LoVo (cell line): ENCODE measurements at regions not wholly inside any gene's neighbourhood (a gene's known extent, or its start where the extent isn't known, plus 50 kb on each side); places are given as distances from the start of the nearest gene placed in this dataset.
"Not testable (repeated sequence)": the region's sequence is repeated elsewhere in the genome, so short reads cannot be mapped to it uniquely, and the experiment has no call there.

Experiments used
- DNase-seq: peaks from one replicate; pipeline ENCODE4 v3.0.0-alpha.2; 2016; ENCODE audit warnings: low spot score

GRCh38 chr6:4677011-4677750, 99.0 kb upstream of the CDYL start:
- no peak for DNase-seq

DNA sequence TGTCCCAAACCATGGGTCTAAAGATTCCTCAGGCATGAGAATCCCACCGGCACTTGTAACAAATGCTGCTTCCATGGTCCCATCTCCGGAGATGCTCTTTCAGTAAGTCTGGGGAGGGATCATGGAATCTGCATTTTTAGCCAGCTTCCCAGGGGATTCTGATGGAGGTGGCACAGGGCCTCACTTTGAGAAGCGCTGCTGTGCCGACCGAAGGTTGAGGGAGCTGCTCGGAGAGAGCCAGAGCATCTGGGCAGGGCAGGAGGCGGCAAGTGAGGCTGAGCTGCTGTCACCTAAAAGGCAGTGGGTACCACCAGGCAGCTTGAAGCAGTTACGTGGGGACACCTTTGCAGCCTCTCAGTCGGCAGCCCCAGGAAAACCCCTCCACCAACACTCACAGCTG, 100.2 kb upstream of the CDYL start:
- DNase-seq: no peak

DNA sequence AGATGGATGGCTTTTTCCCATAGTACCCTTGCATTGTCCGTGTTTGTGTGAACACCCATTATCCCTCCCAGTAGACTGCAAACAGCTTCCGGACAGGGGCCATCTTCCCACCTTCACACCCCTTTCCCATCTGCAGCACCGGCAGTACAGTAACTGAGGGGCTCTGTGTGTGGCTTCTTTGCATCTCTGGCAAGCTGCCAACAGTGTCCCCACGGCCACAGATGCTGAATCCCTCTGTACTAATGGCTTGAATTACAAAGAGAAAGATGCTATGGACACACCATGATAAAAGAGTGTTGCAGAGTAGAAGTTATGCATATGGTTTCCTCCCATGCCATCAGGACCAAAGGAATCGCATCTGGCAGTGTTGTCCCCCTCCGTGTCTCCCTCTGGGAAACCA, 101.1 kb upstream of the CDYL start:
- DNase-seq: no peak

DNA sequence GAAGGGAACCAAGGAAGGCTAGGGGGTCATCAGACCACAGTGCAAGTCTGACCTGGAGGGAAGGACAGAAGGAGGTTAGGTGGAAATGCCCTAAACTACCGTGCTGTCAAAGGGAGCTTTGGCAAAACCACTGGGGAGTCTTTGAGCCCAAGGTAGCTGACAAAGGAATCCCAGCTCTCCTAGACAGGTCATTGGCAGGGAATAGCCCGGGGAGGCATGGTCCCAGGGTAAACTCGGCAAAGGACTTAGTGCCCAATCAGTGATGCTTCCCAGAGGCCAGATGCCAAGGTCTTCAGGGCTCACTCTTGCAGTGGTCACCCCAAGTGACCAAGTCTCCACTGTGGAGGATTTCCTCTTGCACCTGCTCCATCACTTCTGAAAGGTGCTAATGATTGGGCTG, 102.3 kb upstream of the CDYL start:
- no peak for DNase-seq

DNA sequence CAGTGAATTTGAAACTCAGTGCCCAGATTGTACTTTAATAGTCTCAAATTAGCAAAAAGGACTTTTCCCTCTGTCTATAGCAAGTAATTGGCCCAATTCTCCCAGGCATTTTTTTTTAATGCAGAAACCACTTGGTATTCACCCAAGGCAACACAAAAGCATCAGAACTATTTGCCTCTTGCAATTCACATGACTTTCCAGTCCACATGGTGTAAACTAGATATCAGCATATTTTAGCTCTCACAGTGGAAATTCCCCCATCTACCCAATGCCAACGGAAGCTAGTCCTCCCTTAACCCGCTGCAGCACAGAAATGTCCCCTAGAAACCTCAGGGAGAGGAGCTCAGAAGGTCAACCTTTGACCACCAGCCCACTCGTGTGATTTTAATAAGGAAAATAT, 103.4 kb upstream of the CDYL start:
- DNase-seq: no peak

DNA sequence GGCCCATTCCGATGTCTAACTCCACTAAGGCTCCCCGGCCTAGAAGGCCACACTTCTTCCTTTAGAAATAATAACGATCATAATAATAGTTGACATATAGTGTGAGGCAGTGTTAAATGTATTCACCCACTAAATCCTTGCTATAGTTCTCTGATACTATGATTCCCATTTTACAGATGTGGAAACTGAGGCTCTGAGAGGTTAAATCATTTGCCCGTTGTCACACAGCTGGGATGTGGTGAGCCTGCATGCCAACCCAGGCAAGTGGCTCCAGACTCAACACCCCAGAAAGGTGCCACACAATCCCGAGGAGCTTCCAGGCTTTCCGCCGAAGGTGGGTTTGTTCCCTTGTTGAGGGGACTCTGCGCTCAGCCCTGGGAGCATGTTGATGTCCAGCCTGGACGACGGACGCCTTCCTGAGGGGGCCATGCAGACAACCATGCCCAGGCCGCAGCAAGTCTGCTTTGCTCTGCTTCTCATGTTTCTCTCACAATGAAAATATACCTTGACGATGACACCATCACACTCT, 104.6 kb upstream of the CDYL start:
- DNase-seq: no peak

- DNase-seq: no peak
These were observed 105.3 kb upstream of the CDYL start for GRCh38 chr6:4670824-4671409.

- DNase-seq: no peak
These were observed 105.9 kb upstream of the CDYL start for GRCh38 chr6:4670290-4670689.

DNA sequence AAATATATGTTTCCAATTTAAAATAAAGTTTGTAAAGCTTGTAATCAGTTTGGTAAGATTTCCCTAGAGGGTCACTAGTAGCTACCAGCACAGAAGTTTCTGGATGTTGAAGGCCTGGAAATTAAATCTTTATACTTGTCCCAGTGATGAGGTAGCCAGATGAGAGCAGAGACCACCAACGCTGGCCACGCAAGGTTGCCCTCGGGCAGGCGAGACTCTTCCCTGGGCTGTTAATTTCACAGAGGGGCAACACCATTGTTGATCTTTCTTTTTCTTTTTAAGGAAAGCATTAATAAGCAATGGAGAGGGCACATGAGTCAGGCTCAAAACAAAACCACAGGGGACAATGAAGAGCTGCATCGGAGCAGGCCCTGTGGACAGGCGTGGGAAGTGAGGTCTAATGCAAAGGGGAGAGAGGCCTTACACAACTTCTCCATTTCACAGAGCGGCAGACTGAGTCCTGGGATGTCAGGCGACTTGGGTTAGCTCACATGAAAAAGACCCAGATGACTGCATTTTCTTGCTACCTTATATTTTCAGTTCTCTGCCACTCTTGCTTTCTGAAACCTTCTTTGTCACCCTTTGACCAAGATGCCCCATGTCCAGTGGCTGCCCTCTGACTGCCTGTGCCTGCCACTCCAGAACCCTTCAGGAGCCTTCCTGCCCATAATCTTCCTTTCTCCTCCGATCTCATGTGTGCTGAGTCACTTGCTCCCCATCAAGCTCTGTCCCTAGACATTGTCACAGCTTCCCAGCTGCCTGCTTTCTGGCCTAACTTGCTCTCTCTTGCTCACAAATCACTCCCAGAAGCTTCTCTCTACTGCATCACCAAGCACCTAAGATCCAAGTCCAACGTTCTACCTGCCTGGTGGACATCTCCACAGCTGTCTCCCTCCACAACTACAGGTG, 107.7 kb upstream of the CDYL start:
- no peak for DNase-seq

GRCh38 chr6:4667591-4667990, 108.6 kb upstream of the CDYL start:
- DNase-seq: no peak

- no peak for DNase-seq
These were observed 109.2 kb upstream of the CDYL start for GRCh38 chr6:4666886-4667513.

- no peak for DNase-seq
These were observed 110.5 kb upstream of the CDYL start for GRCh38 chr6:4665489-4666417.

DNA sequence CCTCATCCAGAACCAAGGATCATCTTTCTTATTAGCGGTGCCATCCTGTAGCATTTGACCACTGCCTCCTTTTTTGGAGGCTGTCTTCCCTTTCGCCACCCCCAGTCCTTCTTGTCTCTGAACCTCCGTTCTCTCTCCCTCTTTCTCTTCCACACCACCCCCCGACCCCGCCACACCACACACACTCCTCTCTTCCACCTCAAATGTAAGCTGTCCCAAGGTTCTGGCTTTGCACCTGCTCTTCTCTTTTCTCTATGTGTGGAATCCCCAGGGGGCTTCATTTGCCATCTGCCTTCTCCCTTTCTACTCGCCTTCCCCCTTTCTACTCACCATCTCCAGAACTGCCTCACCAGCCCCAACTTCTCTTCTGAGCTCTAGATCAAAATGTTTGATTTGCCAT, 111.3 kb upstream of the CDYL start:
- DNase-seq: no peak

GRCh38 chr6:4664117-4664626, 112.0 kb upstream of the CDYL start:
- DNase-seq: no peak

- DNase-seq: no peak
These were observed 113.3 kb upstream of the CDYL start for GRCh38 chr6:4662886-4663285.

DNA sequence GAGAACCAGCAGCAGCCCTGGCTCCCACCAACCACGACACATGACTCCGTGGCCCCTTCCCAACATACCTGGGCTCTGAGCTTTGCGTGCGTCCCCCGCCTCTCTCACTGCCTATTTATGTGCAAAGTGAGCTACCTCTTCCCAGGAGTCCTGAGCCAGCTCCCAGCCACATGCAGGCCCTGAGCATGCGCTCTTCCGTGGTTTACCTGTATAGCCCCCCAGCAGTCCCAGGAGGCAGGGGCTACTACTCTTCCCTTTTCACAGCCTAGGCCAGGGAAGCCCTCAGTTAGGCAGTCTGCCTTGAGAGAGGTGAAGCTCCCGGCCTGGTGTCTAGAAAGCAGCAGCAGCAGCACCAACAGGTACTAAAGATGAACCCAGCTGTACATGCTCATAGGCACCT, 114.8 kb upstream of the CDYL start:
- DNase-seq: no peak

GRCh38 chr6:4660377-4661321, 115.6 kb upstream of the CDYL start:
- no peak for DNase-seq

DNA sequence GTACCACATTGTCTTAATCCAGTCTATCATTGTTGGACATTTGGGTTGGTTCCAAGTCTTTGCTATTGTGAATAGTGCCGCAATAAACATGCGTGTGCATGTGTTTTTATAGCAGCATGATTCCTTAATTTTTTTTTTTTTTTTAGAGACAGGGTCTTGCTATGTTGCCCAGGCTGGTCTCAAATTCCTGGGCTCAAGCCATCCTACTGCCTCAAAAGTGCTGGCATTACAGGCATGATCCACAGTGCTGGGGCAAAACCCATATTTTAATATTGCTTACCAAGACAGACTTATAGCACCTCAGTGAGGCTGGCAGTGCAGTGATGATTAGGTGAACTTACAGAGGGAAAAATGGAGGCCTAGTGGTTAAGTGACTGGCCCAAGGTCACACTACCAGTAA, 116.5 kb upstream of the CDYL start:
- not testable (repeated sequence) for DNase-seq

DNA sequence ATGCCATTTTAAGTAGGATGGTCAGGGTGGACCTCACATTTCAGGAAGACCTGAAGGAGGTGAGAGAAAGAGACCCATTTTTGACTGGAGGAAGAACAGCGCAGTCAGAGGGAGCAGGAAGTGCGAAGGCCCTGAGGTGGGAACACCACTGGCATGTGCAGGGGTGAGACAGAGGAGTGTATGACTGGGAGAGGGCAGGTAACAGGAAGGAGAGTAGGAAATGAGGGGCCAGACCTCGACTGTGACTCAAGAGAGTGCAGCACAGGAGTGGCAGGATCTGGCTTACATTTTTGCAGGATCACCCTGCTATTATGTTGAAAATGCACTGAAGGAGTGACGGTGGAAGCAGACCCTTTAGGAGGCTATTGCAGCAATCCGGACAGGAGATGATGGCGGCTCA, 117.7 kb upstream of the CDYL start:
- no peak for DNase-seq

- DNase-seq: no peak
These were observed 120.1 kb upstream of the CDYL start for GRCh38 chr6:4656106-4656505.
